ENCODE measurements at regions not wholly inside any gene's neighbourhood (a gene's known extent, or its start where the extent isn't known, plus 50 kb on each side); places are given as distances from the start of the nearest gene placed in this dataset.
A peak's percentile ranks its signal among the peaks of the same experiment; 100 is the strongest.

DNA sequence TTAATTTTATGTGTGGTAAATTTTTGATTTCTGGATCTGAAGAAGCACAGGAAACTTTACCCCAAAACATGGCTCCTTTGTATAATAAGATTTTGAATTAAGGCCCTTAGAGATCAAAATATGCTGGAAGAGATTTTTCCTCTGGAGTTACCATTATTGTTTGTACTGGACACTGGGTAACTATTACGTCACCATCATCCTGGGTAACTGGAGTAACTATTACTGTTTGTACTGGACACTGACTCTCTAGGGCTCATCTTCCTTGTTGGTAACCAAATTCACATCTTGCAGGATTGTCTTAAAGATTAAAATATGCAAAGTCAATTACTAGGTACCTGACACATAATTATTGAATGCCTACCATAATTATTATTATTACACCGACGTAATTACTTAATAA is 593.8 kb upstream of the GOT2 start:
- POLR2A ChIA-PET, result no interaction called here
- intact Hi-C loops (cut with micrococcal nuclease; ENCODE audit: unreplicated experiment), result no loop called here
- no peaks in the 10 kb centered on the region for H3K79me2 ChIP-seq (ENCODE audit: insufficient read depth, low read length)
- CTCF ChIA-PET (ENCODE audit: low intra/inter-chr PET ratio, low total read pairs), result no interaction called here
- no TSS peak for BruUV-seq (replicated peaks)
- DNase-seq (ENCODE audit: low spot score) (no peak), FAIRE-seq (no peak), ATAC-seq (no peak)
- no peaks in the 10 kb centered on the region for H3K27me3 ChIP-seq (ENCODE audit: control insufficient read depth in 1 of 2, insufficient read depth in 2 of 2, low read length in 2 of 2)
- WGBS (ENCODE audit: low lambda C conversion rate), result 2% methylated on average over 3 of the region's 3 CpGs
- H4K20me1 ChIP-seq (ENCODE audit: insufficient read depth, low read length), result no peaks in the 10 kb centered on the region
- no peak overlapping the region for H2AFZ ChIP-seq (ENCODE audit: low read length)
- H3K36me3 ChIP-seq (replicated peaks in 1 of 2; ENCODE audit: control insufficient read depth in 1 of 2, insufficient read depth in 2 of 2, low read length in 2 of 2), result no peaks in the 10 kb centered on the region
- no peak overlapping the region for H3K4me2 ChIP-seq (ENCODE audit: low read depth, low read length)
- TF ChIP-seq NFIB (CRISPR knock-in tag; IDR thresholded peaks at IDR 0.05; ENCODE audit: borderline replicate concordance) (no peak), CREB1 (IDR thresholded peaks at IDR 0.05) (peak; percentile 75), CREB1 (CRISPR knock-in tag; IDR thresholded peaks at IDR 0.05) (no peak), ATF7 (IDR thresholded peaks at IDR 0.05) (peak; percentile 86), ATF7 (CRISPR knock-in tag; IDR thresholded peaks at IDR 0.05) (no peak)
- H3K4me1 ChIP-seq (ENCODE audit: insufficient read depth, low read length), result no peaks in the 10 kb centered on the region
- no peak overlapping the region for H3K27ac ChIP-seq (ENCODE audit: extremely low read length, insufficient read depth, low read length)
- H3K9me3 ChIP-seq (ENCODE audit: low read length), result no peaks in the 10 kb centered on the region
- no peak overlapping the region for H3K4me3 ChIP-seq (replicated peaks in 1 of 3; ENCODE audit: insufficient read depth in 1 of 3, low read depth in 2 of 3, low read length in 3 of 3)
- in situ Hi-C loops (cut with HindIII; ENCODE audit: extremely low pct_ligation_motif_present, low pct_unique_long_range_greater_than_20kb), result no loop called here
- no peak overlapping the region for H3K9ac ChIP-seq (ENCODE audit: insufficient read depth, low read depth, low read length)

GRCh38 chr16:59326955-59327354 is 592.8 kb upstream of the GOT2 start:
- Histone ChIP-seq H3K4me3 (replicated peaks in 1 of 3; ENCODE audit: insufficient read depth in 1 of 3, low read depth in 2 of 3, low read length in 3 of 3) (no peak overlapping the region), H3K4me2 (ENCODE audit: low read depth, low read length) (no peak overlapping the region), H3K9me3 (ENCODE audit: low read length) (no peaks in the 10 kb centered on the region), H3K27ac (ENCODE audit: extremely low read length, insufficient read depth, low read length) (no peak overlapping the region), H2AFZ (ENCODE audit: low read length) (no peak overlapping the region), H4K20me1 (ENCODE audit: insufficient read depth, low read length) (no peaks in the 10 kb centered on the region), H3K79me2 (ENCODE audit: insufficient read depth, low read length) (no peaks in the 10 kb centered on the region), H3K4me1 (ENCODE audit: insufficient read depth, low read length) (no peaks in the 10 kb centered on the region), H3K27me3 (ENCODE audit: control insufficient read depth in 1 of 2, insufficient read depth in 2 of 2, low read length in 2 of 2) (no peaks in the 10 kb centered on the region), H3K36me3 (replicated peaks in 1 of 2; ENCODE audit: control insufficient read depth in 1 of 2, insufficient read depth in 2 of 2, low read length in 2 of 2) (no peaks in the 10 kb centered on the region), H3K9ac (ENCODE audit: insufficient read depth, low read depth, low read length) (no peak overlapping the region)
- CTCF ChIA-PET (ENCODE audit: low intra/inter-chr PET ratio, low total read pairs), result no interaction called here
- no TSS peak for BruUV-seq (replicated peaks)
- POLR2A ChIA-PET, result no interaction called here
- in situ Hi-C loops (cut with HindIII; ENCODE audit: extremely low pct_ligation_motif_present, low pct_unique_long_range_greater_than_20kb) (no loop called here), intact Hi-C loops (cut with micrococcal nuclease; ENCODE audit: unreplicated experiment) (no loop called here)
- DNase-seq (ENCODE audit: low spot score) (no peak), FAIRE-seq (no peak), ATAC-seq (no peak)
- WGBS (ENCODE audit: low lambda C conversion rate), result 18% methylated on average over 2 of the region's 2 CpGs
- TF ChIP-seq RBAK (CRISPR knock-in tag; IDR thresholded peaks at IDR 0.05), result no peak
- TF ChIP-seq, protein P1, sequence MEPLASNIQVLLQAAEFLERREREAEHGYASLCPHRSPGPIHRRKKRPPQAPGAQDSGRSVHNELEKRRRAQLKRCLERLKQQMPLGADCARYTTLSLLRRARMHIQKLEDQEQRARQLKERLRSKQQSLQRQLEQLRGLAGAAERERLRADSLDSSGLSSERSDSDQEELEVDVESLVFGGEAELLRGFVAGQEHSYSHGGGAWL (CRISPR knock-in tag; IDR thresholded peaks at IDR 0.05), result no peak
- no peak for TF ChIP-seq REL (CRISPR knock-in tag; conservative IDR thresholded peaks at IDR 0.05)
- TF ChIP-seq, protein P2, sequence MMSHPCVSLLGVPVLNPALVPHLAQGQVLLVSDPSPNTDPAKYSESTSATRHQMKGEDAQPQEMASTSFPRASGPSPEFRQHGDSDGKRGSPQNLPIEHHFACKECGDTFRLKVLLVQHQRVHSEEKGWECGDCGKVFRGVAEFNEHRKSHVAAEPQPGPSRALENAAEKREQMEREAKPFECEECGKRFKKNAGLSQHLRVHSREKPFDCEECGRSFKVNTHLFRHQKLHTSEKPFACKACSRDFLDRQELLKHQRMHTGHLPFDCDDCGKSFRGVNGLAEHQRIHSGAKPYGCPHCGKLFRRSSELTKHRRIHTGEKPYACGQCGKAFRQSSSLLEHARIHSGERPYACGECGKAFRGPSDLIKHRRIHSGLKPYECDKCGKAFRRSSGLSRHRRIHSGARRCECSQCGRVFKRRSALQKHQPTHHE (CRISPR knock-in tag; IDR thresholded peaks at IDR 0.05; ENCODE audit: borderline replicate concordance), result no peak
- no peak for TF ChIP-seq TAF15 (IDR thresholded peaks at IDR 0.05; ENCODE audit: low read depth, low read length, poor library complexity, severe bottlenecking)
- TF ChIP-seq, protein P3, sequence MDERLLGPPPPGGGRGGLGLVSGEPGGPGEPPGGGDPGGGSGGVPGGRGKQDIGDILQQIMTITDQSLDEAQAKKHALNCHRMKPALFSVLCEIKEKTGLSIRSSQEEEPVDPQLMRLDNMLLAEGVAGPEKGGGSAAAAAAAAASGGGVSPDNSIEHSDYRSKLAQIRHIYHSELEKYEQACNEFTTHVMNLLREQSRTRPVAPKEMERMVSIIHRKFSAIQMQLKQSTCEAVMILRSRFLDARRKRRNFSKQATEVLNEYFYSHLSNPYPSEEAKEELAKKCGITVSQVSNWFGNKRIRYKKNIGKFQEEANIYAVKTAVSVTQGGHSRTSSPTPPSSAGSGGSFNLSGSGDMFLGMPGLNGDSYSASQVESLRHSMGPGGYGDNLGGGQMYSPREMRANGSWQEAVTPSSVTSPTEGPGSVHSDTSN (CRISPR knock-in tag; IDR thresholded peaks at IDR 0.05), result no peak
- no peak for TF ChIP-seq CEBPG (CRISPR knock-in tag; IDR thresholded peaks at IDR 0.05)
- TF ChIP-seq, protein P4, sequence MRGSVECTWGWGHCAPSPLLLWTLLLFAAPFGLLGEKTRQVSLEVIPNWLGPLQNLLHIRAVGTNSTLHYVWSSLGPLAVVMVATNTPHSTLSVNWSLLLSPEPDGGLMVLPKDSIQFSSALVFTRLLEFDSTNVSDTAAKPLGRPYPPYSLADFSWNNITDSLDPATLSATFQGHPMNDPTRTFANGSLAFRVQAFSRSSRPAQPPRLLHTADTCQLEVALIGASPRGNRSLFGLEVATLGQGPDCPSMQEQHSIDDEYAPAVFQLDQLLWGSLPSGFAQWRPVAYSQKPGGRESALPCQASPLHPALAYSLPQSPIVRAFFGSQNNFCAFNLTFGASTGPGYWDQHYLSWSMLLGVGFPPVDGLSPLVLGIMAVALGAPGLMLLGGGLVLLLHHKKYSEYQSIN (CRISPR knock-in tag; IDR thresholded peaks at IDR 0.05; ENCODE audit: borderline replicate concordance), result no peak
- no peak for TF ChIP-seq CENPX (CRISPR knock-in tag; IDR thresholded peaks at IDR 0.05)
- TF ChIP-seq ZBTB1 (CRISPR knock-in tag; IDR thresholded peaks at IDR 0.05; ENCODE audit: borderline replicate concordance), result no peak
- TF ChIP-seq ZNF749 (CRISPR knock-in tag; IDR thresholded peaks at IDR 0.05; ENCODE audit: borderline replicate concordance), result no peak

Measured in HepG2 (cell line).